GM19395 (cell line): ENCODE measurements at regions not wholly inside any gene's neighbourhood (a gene's known extent, or its start where the extent isn't known, plus 50 kb on each side); places are given as distances from the start of the nearest gene placed in this dataset.
"Not testable (repeated sequence)": the region's sequence is repeated elsewhere in the genome, so short reads cannot be mapped to it uniquely, and the experiment has no call there.

ENCODE experiments used
- ATAC-seq: cut with Tn5 transposase; IDR thresholded peaks from one replicate; pipeline ENCODE4 v1.9.1; 2021; ENCODE audit warnings: mild to moderate bottlenecking, moderate library complexity; ENCODE audit not compliant: unreplicated experiment

DNA sequence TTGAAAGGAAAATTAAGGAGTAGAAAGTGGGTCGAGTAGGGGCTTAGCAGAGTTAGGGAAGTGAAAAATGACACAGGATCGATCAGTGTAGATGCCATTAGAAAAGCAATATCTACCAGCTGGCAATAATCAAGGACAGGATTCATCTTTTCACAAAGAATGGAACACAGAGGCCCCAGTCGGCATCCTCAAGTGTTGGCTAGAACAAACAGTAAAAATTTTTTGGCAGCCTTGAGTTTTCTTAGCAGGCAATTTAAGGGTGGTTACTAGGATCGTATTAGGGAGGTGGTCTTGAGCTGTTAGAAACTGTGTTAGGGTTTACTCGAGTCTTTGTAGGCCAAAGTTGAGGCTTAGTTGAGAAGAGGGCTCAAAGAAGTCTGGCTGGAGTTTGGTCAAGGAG is 658.8 kb upstream of the SGO1 start:
- ATAC-seq, result no peak

GRCh38 chr3:20842594-20843436 is 656.8 kb upstream of the SGO1 start:
- no peak for ATAC-seq

DNA sequence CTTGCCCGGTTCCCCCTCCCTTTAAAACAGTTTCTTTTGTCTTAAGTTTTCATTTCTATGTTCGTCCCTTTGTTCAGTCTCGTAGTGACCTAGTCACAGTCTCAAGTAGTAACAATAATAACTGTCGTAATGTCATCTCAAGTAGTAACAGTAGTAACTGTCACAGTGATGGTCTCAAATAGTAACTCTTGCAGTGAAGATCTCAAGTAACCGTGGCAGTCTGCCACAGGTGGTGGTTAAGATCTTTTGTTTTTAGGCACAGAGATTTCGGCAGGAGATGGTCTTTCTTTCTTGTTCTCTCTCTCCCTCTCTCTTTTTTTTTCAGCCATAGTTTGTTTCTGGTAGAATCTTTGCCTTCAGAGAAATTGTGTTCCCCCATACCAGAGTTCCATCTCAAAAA is 656.0 kb upstream of the SGO1 start:
- ATAC-seq, result no peak

DNA sequence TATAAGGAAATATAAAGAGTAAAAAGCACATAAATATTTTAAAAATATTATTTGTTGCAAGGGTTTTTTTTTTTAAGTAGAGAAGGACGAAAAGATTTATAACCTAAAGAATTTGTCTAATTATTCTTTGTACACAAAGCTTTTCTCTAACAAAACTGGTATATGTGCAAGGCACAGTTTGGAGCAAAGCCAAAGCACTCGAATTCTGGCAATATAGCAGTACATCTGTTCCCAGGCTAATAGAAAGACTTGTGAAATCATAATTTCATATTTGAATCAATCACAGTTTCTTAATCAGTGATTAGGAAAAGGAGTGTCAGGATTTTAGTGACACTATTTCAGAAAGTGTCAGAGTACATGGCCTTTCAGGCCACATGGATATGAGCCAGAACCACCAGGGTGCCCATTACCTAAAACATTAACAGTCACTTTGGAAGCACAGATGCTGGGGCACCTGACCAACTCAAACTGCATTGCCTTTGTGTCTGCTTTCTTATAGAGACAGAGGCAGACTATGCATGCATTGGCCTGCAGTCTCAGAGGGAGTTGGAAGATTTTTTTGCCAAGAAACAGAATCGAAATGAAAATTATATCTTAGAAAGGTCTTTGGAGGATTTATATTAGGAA is 651.8 kb upstream of the SGO1 start:
- ATAC-seq, result no peak

GRCh38 chr3:20836801-20837200 is 650.8 kb upstream of the SGO1 start:
- no peak for ATAC-seq

GRCh38 chr3:20832963-20833362 is 647.0 kb upstream of the SGO1 start:
- no peak for ATAC-seq

DNA sequence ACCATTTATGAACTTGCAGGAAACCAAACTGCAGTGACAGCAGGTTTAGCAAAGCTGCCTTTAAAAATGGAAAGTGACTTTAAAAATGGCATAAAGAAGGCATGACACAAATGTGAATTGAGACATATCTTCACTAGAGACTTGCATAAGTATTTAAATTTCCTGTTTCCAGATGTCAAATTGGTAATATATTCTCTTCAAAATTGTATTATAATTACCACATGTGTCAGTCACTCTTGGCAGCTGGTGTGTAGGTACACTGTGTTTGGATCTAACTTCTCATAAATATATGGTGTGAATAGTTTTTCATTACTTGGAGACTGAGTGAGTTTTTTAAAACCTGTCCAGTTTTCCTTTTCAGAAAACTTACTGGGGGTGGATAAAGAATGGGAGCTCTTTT is 636.2 kb upstream of the SGO1 start:
- ATAC-seq, result no peak

DNA sequence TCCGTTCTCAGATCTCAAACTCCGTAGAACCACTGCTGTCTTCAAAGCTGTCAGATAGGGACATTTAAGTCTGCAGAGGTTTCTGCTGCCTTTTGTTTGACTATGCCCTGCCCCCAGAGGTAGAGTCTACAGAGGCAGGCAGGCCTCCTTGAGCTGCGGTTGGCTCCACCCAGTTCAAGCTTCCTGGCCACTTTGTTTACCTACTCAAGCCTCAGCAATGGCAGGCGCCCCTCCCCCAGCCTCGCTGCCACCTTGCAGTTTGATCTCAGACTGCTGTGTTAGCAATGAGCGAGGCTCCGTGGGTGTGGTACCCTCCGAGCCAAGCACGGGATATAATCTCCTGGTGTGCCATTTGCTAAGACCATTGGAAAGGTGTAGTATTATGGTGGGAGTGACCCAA is 634.9 kb upstream of the SGO1 start:
- ATAC-seq, result not testable (repeated sequence)

GRCh38 chr3:20811631-20812030 is 625.6 kb upstream of the SGO1 start:
- no peak for ATAC-seq

DNA sequence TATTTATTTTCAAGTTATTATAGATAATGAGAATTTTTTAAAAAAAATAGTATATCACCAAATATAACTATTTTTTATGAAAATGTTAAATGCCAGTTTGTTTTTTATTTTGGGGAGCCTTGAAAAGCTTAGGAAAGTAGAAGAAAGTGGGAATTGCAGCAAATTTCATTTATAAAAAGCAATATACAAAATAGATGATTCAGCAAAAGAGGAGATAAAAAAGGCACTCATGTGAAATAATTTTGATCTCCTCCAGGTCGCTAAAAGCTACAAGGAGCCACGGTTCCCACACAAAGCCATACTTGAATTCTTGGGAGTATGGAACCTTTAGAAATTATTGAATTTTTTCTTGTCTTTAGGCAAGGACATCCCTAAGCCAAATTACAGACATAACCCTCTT is 625.0 kb upstream of the SGO1 start:
- ATAC-seq, result no peak

- ATAC-seq, result no peak
Observed at GRCh38 chr3:20810555-20810954, 624.5 kb upstream of the SGO1 start.

- no peak for ATAC-seq
Observed at GRCh38 chr3:20809356-20809755, 623.4 kb upstream of the SGO1 start.

DNA sequence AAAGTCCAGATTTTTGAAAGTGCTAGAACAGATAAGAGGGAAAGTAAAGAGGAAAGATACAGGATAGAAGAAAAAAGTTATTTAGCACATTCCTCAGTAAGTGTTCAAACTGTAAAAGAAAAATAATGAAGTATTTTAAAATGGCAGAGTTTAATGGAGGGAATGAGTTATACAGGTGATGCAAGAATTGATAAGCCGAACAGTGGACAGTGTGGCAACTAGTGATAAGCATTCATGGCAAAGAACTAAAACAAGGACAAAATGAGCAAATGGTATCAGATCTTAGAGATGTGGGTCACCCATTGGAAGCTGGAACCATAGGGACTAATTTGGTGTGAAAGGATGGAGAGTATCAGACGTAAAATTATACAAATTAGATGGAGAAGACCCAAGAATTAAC is 622.9 kb upstream of the SGO1 start:
- no peak for ATAC-seq

- no peak for ATAC-seq
Observed at GRCh38 chr3:20798666-20799065, 612.7 kb upstream of the SGO1 start.

GRCh38 chr3:20787005-20787404 is 601.0 kb upstream of the SGO1 start:
- no peak for ATAC-seq

DNA sequence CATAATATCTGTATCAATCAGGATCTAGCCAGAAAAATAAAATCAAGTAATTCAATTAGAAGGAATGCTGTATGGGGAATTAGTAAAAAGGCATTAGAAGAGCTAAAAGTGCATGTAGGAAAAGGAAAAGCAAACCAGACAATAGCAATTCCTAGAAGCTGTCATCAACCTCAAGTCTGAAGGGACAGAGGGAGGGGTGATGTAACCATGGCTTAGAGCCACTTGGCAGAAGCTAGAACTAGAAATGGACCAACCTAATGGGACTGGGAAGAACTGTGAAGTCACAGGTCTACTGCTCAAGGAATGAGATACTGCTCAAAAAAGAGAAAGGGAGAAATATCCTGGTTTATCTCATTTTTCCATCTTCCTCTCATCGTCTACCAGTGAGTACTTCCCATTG is 590.7 kb upstream of the SGO1 start:
- no peak for ATAC-seq

DNA sequence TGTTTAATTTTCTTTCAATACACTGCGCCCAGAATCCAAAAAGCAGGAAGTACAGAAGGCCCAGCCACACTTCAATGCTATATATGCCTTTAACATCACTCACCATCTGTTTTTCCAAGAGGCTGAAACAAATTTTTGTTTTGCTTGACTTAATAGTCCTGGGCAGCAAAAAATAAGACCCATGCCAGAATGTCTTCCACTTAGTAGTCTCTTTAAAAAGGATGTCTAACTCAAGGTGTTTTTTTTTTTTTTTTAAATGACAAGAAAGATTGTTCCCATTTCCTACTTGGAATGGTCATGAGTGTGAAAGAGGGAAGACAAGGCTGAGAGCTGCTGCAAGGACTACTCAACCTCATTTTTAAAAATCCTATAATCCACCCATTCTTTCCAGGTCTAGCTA is 590.3 kb upstream of the SGO1 start:
- ATAC-seq, result no peak

- no peak for ATAC-seq
Observed at GRCh38 chr3:20773320-20773984, 587.4 kb upstream of the SGO1 start.

- no peak for ATAC-seq
Observed at GRCh38 chr3:20772869-20773268, 586.9 kb upstream of the SGO1 start.

GRCh38 chr3:20769430-20769829 is 583.4 kb upstream of the SGO1 start:
- no peak for ATAC-seq

GRCh38 chr3:20760981-20761380 is 575.0 kb upstream of the SGO1 start:
- no peak for ATAC-seq

DNA sequence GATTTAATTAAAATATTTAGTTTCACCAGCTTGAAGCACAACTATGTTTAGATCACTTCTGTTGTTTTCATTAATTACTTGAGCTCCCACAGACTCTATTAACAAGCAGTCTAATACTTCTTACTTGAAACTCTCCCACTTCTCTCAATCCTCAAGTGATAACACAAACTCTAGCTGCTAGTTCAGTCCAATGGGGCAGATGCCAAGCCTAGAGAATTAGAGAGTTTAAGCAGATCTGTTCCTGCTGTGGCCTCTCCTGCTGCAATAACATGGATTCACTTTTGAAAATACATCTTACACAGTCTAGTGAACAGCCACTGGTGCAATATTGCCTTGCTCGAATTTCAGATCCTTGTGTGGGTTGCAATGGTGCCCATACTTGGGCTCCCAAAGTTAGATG is 566.4 kb upstream of the SGO1 start:
- ATAC-seq, result no peak
